OCI-M2 (cell line): ENCODE measurements at regions not wholly inside any gene's neighbourhood (a gene's known extent, or its start where the extent isn't known, plus 50 kb on each side); places are given as distances from the start of the nearest gene placed in this dataset.
"Not testable (repeated sequence)": the region's sequence is repeated elsewhere in the genome, so short reads cannot be mapped to it uniquely, and the experiment has no call there.

Experiments
- DNase-seq: peaks from one replicate; lab custom pipeline; 2025; ENCODE audit not compliant: unreplicated experiment; lab: John Stamatoyannopoulos, UW

DNA sequence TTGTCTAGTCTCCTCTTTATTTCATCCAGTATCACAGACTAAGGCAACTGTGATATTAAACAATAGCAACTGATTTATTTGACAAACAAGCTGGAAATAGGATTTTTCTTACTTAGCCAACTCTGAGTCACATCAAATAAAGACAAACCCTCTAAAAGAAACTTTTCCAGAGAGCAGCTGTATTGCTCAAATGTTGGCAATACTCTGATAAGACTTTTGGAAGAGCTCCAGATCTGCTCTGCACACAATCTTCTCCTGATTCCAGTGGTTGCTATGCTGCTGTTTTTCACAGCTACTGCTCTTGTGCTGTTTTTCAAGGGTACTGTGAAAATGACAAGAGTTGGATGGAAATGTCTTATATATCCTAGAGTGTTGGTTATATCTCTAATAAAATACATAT, 1479.2 kb downstream of the SLITRK5 start:
- no peak for DNase-seq

DNA sequence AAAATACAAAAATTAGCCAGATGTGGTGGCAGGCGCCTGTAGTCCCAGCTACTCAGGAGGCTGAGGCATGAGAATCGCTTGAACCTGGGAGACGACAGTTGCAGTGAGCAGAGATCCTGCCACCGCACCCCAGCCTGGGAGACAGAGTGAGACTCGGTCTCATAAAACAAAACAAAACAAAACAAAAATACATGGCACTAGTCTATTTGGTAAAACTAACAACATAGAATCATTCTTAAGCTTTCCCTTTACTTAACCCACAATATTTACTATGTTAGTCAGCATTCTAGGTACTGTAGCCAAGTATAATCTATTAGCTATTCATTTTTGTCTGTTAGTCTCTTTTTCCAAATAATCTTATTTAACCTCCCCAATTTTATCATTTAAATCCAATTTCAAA, 1482.8 kb downstream of the SLITRK5 start:
- no peak for DNase-seq

DNA sequence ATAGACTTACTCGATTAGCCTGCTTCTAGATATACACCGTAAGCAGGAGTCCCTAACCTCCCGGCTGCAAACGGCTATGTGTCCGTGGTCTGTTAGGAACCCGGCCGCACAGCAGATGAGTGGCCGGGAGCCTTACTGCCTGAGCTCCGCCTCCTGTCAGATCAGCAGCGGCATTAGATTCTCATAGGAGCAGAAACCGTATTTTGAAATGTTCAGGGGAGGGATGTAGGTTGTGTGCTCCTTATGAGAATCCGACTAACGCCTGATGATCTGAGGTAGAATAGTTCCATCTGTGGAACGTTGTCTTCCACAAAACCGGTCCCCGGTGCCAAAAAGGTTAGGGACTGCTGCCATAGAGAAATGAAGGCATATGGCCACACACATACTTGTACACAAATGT, 1491.9 kb downstream of the SLITRK5 start:
- no peak for DNase-seq

DNA sequence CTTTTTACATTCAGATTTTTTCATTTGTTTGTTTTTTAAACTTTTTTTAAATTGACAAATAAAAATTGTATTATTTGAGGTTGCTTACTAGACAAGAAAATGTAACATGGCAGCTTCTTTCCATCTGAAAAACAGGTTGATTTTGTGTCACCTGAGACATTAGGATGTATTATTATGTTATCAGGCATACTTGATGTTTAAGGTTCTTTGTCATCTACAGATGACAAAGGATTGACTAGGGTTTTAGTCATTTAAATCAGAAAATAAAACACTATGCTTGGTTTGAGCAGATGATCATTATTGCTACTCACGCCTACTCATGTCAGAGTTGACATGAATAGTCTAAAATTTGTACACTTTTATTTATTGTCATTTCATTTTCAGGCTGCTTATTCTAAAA, 1494.5 kb downstream of the SLITRK5 start:
- DNase-seq, result no peak

DNA sequence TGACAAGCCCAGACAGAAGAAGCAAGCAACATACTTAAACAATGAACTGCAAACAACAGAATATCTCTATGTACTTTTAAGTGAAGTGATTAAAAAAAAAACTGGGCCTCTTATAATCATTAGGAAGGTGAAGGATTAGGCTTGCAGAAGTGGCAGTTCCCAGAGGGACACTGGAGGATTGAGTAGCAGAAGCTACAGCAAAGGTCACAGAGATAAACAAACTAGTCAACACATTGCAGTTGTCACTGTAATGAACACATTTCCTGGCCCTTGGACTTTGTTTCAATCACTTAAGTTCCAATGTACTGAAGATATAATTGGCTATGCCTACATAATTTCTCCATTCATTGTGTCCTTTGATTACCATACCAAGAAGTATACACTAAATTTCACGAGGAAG, 1498.8 kb downstream of the SLITRK5 start:
- no peak for DNase-seq

DNA sequence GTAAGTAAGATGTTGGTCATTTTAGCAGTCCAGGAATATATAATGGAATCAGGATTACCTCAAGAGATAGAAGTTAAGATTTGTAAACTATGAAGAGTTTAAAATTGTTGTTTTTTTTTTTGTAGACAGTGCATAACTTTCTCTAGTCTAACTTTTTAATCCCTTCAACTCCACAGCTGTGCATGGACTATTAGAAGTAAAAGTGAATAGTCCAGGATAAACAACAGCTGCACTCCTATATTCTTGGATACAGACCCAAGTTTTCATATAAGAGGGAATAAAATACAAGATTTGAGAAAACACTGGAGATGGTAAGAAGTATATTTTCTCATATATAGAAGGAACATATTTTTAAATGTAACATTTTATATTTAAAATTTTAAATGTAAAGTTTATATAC, 1509.9 kb downstream of the SLITRK5 start:
- DNase-seq, result no peak

DNA sequence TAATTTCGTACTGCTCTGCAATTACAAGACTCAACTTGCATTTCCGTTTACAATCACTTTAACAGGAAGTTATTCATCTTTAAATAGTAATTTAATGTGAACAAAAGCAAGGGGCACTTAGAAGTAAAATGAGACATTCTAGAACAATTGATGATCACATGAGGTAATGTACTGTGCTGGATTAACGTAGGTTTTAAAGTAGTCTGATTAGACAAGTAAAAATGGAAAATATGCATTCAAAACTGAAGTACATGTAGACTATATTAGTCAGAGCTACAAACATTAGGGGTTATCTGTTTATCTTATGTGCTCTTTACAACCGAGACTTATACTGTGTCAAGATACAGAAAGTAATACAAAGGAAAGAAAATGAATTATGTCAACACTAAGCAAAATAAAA, 1528.0 kb downstream of the SLITRK5 start:
- no peak for DNase-seq

DNA sequence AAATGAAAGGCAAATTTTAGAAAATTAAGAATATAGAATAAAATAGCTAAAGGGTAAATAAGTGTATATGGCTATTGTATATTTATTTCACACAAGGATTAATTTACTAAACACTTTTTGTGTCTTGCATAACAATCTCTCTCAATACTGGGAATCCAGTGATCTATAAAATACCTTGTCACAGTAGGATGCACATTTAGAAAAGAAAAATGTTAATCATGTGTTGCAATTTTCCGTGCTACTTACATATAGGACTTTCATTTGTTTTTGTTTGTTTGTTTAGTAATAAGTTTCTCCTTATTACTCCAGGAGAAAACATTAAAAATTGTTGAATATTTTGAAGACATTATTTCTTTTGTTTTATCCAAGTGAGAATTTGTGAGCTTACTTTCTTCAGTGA, 1533.3 kb downstream of the SLITRK5 start:
- no peak for DNase-seq

DNA sequence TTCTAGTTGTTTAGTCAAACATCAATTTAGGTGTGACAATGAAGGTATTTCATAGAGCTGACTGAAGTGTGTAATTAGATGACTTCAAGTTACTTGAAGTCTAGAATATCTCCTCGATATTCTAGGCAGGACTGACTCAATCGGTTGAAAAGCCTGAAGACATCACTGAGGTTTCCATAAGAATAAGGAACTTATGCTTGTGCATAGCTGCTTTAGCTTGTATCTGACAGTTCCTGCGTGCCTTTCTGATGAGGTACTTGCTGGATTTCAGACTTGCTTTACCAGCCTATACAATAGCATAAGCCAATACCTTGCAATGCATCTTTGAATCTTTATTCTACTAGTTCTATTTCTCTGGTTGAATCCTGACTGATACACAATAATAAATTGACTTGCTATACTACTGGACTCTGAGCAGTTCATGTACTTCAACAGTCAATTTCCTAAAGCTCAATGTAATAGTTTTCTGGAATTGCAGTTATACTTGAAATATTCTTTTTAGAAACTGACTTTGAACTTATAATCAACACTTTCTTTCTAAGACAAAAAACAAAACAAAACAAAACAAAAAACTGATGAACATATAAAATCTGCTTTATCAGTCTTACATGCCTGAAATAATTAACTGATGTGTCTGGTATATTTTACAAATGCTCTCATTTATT, 1534.8 kb downstream of the SLITRK5 start:
- no peak for DNase-seq

DNA sequence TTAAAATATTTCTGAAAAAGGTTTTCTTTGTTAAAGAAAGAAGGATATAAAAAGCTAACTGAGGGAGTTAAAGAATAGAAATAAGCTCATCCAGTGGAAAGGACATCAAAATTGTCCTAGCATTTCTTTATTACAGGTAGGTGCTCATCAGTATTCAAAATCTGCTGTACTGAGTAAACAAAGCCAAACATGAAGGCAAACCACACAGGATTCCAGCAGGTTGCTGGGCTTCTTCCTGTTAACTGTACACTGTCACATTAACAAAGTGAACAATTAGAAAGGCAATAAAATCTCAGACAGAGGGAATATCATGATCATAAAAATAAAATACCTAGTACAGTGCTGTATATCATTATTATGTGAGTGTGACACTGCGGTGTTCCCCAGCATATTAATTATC, 1541.0 kb downstream of the SLITRK5 start:
- DNase-seq, result no peak

DNA sequence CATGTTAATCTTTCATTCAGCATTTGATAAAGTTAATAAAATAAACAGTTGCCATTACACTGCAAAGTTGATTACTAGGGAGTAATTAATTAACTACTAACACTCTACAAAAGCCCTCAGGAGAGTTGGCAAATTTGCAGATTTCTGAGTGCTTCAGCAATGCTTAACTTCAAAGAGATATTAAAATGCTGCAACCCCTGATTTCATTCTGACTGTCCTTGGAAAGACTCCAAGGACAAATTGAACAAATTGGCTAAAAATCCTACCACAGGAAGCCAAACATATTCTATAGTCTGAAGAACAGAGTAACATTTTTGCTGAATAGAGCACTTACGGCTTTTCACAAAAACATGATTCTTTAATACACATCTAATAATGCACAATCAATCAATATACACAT, 1543.0 kb downstream of the SLITRK5 start:
- DNase-seq, result no peak

DNA sequence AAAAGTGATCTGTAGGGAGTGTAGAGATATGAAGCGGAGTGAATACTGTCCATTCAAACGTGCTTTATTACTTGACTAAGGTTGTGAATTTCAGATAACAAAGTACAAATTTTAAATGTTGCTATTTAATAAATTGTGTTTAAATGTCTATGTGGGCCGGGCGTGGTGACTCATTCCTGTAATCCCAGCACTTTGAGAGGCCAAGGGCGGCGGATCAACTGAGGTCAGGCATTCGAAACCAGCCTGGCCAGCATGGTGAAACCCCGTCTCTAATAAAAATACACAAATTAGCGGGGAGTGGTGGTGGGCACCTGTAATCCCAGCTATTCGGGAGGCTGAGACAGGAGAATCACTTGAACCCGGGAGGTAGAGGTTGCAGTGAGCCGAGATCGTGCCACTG, 1544.1 kb downstream of the SLITRK5 start:
- not testable (repeated sequence) for DNase-seq

DNA sequence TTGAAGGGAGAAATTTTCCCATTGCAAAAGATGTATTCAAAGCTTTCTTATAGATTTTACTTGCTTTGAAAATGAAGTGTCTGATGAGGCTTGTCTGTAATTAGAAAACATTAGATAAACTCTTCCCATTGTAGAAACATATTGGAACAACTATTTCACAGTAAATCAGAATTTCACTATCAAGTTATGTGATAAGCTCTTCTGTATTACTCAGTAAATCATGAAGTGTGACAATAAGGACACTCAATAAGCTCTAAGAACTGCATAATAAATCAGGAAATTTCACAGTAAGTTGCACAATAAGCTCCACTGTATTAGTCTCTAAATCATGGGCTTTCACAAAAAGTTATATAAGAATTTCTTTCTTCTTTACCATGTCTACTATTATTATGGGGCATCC, 1546.6 kb downstream of the SLITRK5 start:
- DNase-seq, result no peak

DNA sequence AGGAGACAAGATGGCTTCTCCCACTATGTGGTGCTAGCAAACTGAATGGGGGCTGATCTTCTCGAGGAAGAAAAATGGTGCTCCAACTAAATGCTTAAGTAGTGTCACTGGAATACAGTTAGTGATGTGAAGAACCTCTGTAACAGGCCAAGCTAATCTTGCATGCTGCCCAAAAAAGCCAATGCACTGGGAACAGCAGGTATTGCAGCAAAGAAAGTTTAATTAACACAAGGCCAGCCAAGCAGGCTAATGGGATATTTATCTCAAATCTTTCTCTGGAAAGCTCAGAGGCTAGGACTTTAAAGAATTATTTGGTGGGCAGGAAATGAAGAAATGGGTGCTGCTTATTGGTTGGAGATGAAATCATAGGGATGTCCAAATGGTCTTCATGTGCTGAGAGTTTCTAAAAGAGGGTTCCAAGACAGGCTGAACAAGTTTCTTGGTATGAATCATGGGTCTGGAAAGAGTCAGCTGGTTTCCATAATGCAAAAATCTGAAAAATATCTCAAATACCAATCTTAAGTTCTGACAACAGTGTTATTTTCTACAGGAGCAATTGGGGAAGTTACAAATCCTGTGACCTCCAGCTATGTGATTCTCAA, 1550.5 kb downstream of the SLITRK5 start:
- no peak for DNase-seq

DNA sequence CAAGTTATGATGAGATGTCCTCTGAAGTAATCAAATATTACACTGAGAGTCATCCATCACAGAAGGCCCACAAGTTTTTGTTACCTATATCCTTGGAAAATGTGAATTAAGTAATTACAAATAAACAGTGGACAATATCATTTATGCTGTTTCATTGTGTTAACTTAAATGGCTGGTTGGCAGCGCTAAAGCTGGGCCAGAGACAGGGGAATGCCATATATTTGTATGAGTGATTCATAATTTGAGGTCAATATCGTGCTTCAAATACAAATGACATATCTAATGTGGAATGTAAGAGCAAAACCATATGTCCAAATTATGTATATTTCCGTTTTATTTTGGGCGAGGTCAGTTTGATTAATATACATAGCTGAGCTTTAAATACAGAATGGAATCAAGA, 1556.2 kb downstream of the SLITRK5 start:
- no peak for DNase-seq

DNA sequence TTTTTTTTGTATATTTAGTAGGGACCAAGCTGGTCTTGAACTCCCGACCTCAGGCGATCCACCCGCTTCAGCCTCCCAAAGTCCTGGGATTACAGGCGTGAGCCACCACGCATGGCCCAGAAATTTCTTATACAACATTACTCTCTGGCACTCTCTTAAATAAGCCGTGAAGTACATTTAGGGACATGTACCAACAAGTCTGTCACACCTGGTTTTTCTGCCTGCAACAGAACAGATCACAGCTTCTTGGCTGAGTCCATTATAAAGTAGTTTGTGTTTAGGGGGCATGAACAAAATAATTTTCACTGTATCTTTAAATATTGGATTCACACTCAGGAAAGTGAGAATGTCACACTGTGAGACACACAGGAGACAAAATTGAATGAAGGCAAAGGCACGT, 1567.3 kb downstream of the SLITRK5 start:
- DNase-seq, result no peak

DNA sequence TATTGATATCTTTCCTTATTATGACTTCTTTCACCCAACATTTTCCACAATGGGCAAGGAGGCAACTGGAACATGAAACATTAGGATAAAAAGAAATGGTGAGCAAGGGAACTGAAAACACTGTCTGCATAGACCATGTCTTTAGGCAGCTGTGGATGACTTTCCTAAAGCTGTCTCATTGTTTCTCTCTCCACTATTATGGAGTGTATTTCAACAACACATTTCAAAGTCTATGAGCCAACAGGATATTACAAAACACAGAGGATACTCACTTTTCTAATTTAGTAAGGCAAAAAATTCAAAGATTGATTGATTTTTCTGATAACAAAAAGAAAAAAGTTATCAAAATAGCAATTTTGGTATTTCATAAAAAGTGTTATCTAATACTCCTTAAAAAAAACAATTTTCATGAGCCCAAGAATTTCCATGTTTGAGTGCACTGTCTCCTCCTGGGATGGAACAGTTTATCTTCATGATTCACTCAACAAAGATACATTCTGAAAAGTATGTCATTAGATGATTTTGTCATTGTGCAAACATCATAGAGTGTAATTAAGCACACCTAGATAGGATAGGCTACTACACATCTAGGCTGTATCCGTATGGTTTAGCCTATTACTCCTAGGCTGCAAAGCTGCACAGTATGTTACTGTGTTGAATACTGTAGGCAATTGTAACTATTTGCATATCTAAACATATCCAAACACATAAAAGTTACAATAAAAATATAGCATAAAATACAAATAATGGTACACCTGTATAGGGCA, 1568.4 kb downstream of the SLITRK5 start:
- no peak for DNase-seq

DNA sequence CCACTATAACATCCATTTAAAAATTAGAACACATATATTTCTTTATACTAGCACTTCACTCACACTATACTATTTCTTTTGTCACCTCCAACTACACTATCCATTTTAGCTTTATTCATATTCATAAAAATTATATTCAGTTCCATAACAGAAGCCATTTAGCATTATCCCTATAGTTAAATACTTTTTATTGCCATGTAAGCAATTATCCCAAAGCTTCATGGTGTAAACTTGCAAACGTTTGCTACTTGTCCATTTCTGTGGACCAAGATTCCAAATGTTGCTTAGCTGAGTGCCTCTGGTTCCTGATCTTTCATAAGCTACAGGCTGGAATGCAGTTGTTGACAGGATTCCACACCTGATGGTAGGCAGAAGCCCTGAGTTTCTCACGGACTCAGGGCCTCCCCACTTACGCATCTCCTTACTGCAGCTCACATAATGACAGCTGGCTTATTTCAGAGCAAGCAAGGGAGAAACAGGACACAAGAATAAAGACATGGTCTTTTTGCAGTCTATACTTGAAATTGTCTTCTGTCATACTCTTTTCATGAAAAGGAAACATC, 1584.8 kb downstream of the SLITRK5 start:
- DNase-seq, result no peak

DNA sequence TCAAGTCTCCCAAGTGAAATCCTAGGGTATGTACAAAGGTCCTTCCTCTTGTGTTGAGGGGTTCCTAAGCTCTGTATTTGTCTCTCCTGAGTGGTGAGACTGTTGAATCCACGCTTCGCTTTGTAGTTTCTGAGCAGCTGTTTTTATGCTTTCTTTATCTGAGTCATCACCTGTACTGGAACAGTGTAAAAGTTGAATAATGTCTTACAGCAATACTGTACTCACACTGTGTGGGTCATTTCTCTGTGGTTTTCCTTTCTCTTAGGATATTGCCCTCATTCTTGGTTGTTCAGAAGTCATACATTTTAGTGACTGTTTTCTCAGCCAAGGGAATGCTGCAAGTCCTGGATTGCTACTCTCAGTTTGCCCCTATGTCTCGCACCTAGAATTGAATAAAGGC, 1596.6 kb downstream of the SLITRK5 start:
- DNase-seq, result no peak

DNA sequence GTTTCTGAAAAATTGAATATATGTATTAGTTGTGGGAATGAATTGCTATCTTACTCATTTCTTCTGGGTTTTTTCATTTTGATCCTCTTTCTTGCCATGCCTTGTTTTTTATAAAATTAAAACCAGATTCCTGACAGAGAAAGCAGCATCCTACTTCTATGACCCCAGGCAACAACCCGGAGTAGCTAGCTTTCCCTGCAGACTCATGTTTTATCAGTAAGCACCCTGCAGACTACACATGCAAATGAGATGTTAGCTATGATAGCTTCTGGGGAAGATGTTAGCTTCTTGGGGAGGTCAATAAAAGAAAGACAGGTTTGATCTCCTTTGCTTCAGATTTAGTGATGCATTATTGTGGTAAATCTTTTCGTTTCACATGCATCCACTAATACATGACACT, 1598.6 kb downstream of the SLITRK5 start:
- DNase-seq, result no peak

DNA sequence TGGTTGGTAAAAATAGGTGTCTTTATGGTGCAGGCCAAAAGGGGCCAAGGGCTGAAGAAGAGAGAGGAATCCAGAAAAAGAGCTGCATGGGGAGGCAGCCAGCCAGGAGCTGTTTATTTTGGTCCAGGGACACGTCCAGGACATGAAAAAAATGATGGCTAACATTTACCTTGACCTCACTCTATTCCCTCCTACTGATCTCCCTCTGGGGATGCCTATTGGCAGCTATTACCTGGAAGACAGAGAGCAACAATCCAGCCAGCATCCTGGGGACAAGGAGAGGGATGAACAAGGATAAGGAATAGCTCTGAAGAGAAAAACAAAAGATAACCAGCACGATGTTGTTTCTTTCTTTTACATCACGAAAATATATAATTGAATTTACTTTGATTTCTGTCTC, 1599.6 kb downstream of the SLITRK5 start:
- no peak for DNase-seq

DNA sequence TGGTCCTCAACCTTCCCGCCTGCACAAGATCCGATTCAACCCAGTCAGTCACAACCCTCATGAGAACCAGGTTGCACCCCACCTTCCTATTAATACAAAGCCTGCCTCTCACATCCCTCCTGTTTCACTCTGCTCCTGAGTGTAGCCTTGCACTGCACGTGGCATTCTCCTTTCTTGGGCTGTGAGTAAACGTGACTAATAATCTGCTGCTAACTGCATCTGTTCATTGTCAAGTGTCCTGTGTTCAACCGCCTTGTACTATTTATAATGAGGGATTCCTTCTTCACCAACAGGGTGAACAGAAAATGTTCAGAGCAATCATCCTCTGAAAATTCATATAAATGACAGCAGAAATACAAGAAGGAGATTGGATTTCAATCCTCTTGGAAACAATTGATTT, 1608.2 kb downstream of the SLITRK5 start:
- DNase-seq, result no peak
